ENCODE measurements at regions not wholly inside any gene's neighbourhood (a gene's known extent, or its start where the extent isn't known, plus 50 kb on each side); places are given as distances from the start of the nearest gene placed in this dataset.

GRCh38 chr9:109976303-109976702 is 196.3 kb downstream of the PALM2AKAP2 start:
- Histone ChIP-seq H3K36me3 (ENCODE audit: control insufficient read depth, insufficient read depth, low read length) (no peaks in the 10 kb centered on the region), H3K9ac (ENCODE audit: low read depth, low read length) (no peak overlapping the region), H3K4me1 (ENCODE audit: control insufficient read depth, insufficient read depth, low read length) (no peaks in the 10 kb centered on the region), H3K4me3 (ENCODE audit: low read depth, low read length) (no peak overlapping the region), H3K27me3 (ENCODE audit: control insufficient read depth, insufficient read depth, low read length) (no peaks in the 10 kb centered on the region), H3K27ac (ENCODE audit: low read depth, low read length) (no peak overlapping the region), H3K9me3 (ENCODE audit: control insufficient read depth, insufficient read depth, low read length) (no peaks in the 10 kb centered on the region)

GRCh38 chr9:109977521-109977920 is 197.5 kb downstream of the PALM2AKAP2 start:
- Histone ChIP-seq H3K4me1 (ENCODE audit: control insufficient read depth, insufficient read depth, low read length) (no peaks in the 10 kb centered on the region), H3K36me3 (ENCODE audit: control insufficient read depth, insufficient read depth, low read length) (no peaks in the 10 kb centered on the region), H3K4me3 (ENCODE audit: low read depth, low read length) (no peak overlapping the region), H3K27ac (ENCODE audit: low read depth, low read length) (no peak overlapping the region), H3K9ac (ENCODE audit: low read depth, low read length) (no peak overlapping the region), H3K27me3 (ENCODE audit: control insufficient read depth, insufficient read depth, low read length) (no peaks in the 10 kb centered on the region), H3K9me3 (ENCODE audit: control insufficient read depth, insufficient read depth, low read length) (no peaks in the 10 kb centered on the region)

GRCh38 chr9:109981091-109981490 is 201.1 kb downstream of the PALM2AKAP2 start:
- Histone ChIP-seq H3K36me3 (ENCODE audit: control insufficient read depth, insufficient read depth, low read length) (no peaks in the 10 kb centered on the region), H3K9ac (ENCODE audit: low read depth, low read length) (no peak overlapping the region), H3K9me3 (ENCODE audit: control insufficient read depth, insufficient read depth, low read length) (no peaks in the 10 kb centered on the region), H3K27ac (ENCODE audit: low read depth, low read length) (no peak overlapping the region), H3K27me3 (ENCODE audit: control insufficient read depth, insufficient read depth, low read length) (no peaks in the 10 kb centered on the region), H3K4me3 (ENCODE audit: low read depth, low read length) (no peak overlapping the region), H3K4me1 (ENCODE audit: control insufficient read depth, insufficient read depth, low read length) (no peaks in the 10 kb centered on the region)

- no peaks in the 10 kb centered on the region for H3K4me1 ChIP-seq (ENCODE audit: control insufficient read depth, insufficient read depth, low read length)
- no peak overlapping the region for H3K27ac ChIP-seq (ENCODE audit: low read depth, low read length)
- no peaks in the 10 kb centered on the region for H3K27me3 ChIP-seq (ENCODE audit: control insufficient read depth, insufficient read depth, low read length)
- H3K4me3 ChIP-seq (ENCODE audit: low read depth, low read length), result no peak overlapping the region
- H3K9me3 ChIP-seq (ENCODE audit: control insufficient read depth, insufficient read depth, low read length), result no peaks in the 10 kb centered on the region
- no peaks in the 10 kb centered on the region for H3K36me3 ChIP-seq (ENCODE audit: control insufficient read depth, insufficient read depth, low read length)
- no peak overlapping the region for H3K9ac ChIP-seq (ENCODE audit: low read depth, low read length)
Measured at GRCh38 chr9:109986521-109986991, 206.6 kb downstream of the PALM2AKAP2 start.

GRCh38 chr9:109989296-109989695 is 209.3 kb downstream of the PALM2AKAP2 start:
- Histone ChIP-seq H3K4me1 (ENCODE audit: control insufficient read depth, insufficient read depth, low read length) (no peaks in the 10 kb centered on the region), H3K9me3 (ENCODE audit: control insufficient read depth, insufficient read depth, low read length) (no peaks in the 10 kb centered on the region), H3K9ac (ENCODE audit: low read depth, low read length) (no peak overlapping the region), H3K27me3 (ENCODE audit: control insufficient read depth, insufficient read depth, low read length) (no peaks in the 10 kb centered on the region), H3K4me3 (ENCODE audit: low read depth, low read length) (no peak overlapping the region), H3K27ac (ENCODE audit: low read depth, low read length) (no peak overlapping the region), H3K36me3 (ENCODE audit: control insufficient read depth, insufficient read depth, low read length) (no peaks in the 10 kb centered on the region)

- no peaks in the 10 kb centered on the region for H3K9me3 ChIP-seq (ENCODE audit: control insufficient read depth, insufficient read depth, low read length)
- no peak overlapping the region for H3K27ac ChIP-seq (ENCODE audit: low read depth, low read length)
- no peaks in the 10 kb centered on the region for H3K36me3 ChIP-seq (ENCODE audit: control insufficient read depth, insufficient read depth, low read length)
- H3K27me3 ChIP-seq (ENCODE audit: control insufficient read depth, insufficient read depth, low read length), result no peaks in the 10 kb centered on the region
- no peak overlapping the region for H3K4me3 ChIP-seq (ENCODE audit: low read depth, low read length)
- no peak overlapping the region for H3K9ac ChIP-seq (ENCODE audit: low read depth, low read length)
- no peaks in the 10 kb centered on the region for H3K4me1 ChIP-seq (ENCODE audit: control insufficient read depth, insufficient read depth, low read length)
Measured at GRCh38 chr9:109990541-109990940, 210.5 kb downstream of the PALM2AKAP2 start.

- Histone ChIP-seq H3K4me1 (ENCODE audit: control insufficient read depth, insufficient read depth, low read length) (no peaks in the 10 kb centered on the region), H3K9me3 (ENCODE audit: control insufficient read depth, insufficient read depth, low read length) (no peaks in the 10 kb centered on the region), H3K4me3 (ENCODE audit: low read depth, low read length) (no peak overlapping the region), H3K9ac (ENCODE audit: low read depth, low read length) (no peak overlapping the region), H3K27me3 (ENCODE audit: control insufficient read depth, insufficient read depth, low read length) (no peaks in the 10 kb centered on the region), H3K27ac (ENCODE audit: low read depth, low read length) (no peak overlapping the region), H3K36me3 (ENCODE audit: control insufficient read depth, insufficient read depth, low read length) (no peaks in the 10 kb centered on the region)
Measured at GRCh38 chr9:109992293-109992692, 212.3 kb downstream of the PALM2AKAP2 start.

GRCh38 chr9:109993250-109993978 is 213.4 kb downstream of the PALM2AKAP2 start:
- no peaks in the 10 kb centered on the region for H3K4me1 ChIP-seq (ENCODE audit: control insufficient read depth, insufficient read depth, low read length)
- no peaks in the 10 kb centered on the region for H3K27me3 ChIP-seq (ENCODE audit: control insufficient read depth, insufficient read depth, low read length)
- H3K27ac ChIP-seq (ENCODE audit: low read depth, low read length), result no peak overlapping the region
- H3K9ac ChIP-seq (ENCODE audit: low read depth, low read length), result no peak overlapping the region
- H3K4me3 ChIP-seq (ENCODE audit: low read depth, low read length), result no peak overlapping the region
- no peaks in the 10 kb centered on the region for H3K9me3 ChIP-seq (ENCODE audit: control insufficient read depth, insufficient read depth, low read length)
- H3K36me3 ChIP-seq (ENCODE audit: control insufficient read depth, insufficient read depth, low read length), result no peaks in the 10 kb centered on the region

- no peaks in the 10 kb centered on the region for H3K4me1 ChIP-seq (ENCODE audit: control insufficient read depth, insufficient read depth, low read length)
- no peaks in the 10 kb centered on the region for H3K36me3 ChIP-seq (ENCODE audit: control insufficient read depth, insufficient read depth, low read length)
- H3K27ac ChIP-seq (ENCODE audit: low read depth, low read length), result no peak overlapping the region
- no peaks in the 10 kb centered on the region for H3K27me3 ChIP-seq (ENCODE audit: control insufficient read depth, insufficient read depth, low read length)
- H3K4me3 ChIP-seq (ENCODE audit: low read depth, low read length), result no peak overlapping the region
- H3K9ac ChIP-seq (ENCODE audit: low read depth, low read length), result no peak overlapping the region
- H3K9me3 ChIP-seq (ENCODE audit: control insufficient read depth, insufficient read depth, low read length), result no peaks in the 10 kb centered on the region
Measured at GRCh38 chr9:109994141-109994540, 213.8 kb downstream of the C9orf152 start.

- Histone ChIP-seq H3K9ac (ENCODE audit: low read depth, low read length) (no peak overlapping the region), H3K9me3 (ENCODE audit: control insufficient read depth, insufficient read depth, low read length) (no peaks in the 10 kb centered on the region), H3K4me1 (ENCODE audit: control insufficient read depth, insufficient read depth, low read length) (no peaks in the 10 kb centered on the region), H3K27ac (ENCODE audit: low read depth, low read length) (no peak overlapping the region), H3K4me3 (ENCODE audit: low read depth, low read length) (no peak overlapping the region), H3K27me3 (ENCODE audit: control insufficient read depth, insufficient read depth, low read length) (no peaks in the 10 kb centered on the region), H3K36me3 (ENCODE audit: control insufficient read depth, insufficient read depth, low read length) (no peaks in the 10 kb centered on the region)
Measured at GRCh38 chr9:109996936-109997580, 210.9 kb downstream of the C9orf152 start.

GRCh38 chr9:109997682-109998081 is 210.3 kb downstream of the C9orf152 start:
- no peaks in the 10 kb centered on the region for H3K36me3 ChIP-seq (ENCODE audit: control insufficient read depth, insufficient read depth, low read length)
- H3K9ac ChIP-seq (ENCODE audit: low read depth, low read length), result no peak overlapping the region
- H3K27ac ChIP-seq (ENCODE audit: low read depth, low read length), result no peak overlapping the region
- H3K9me3 ChIP-seq (ENCODE audit: control insufficient read depth, insufficient read depth, low read length), result no peaks in the 10 kb centered on the region
- H3K4me3 ChIP-seq (ENCODE audit: low read depth, low read length), result no peak overlapping the region
- no peaks in the 10 kb centered on the region for H3K4me1 ChIP-seq (ENCODE audit: control insufficient read depth, insufficient read depth, low read length)
- H3K27me3 ChIP-seq (ENCODE audit: control insufficient read depth, insufficient read depth, low read length), result no peaks in the 10 kb centered on the region

Data from HUES48 (cell line).